Panc1 (cell line): ENCODE measurements at regions not wholly inside any gene's neighbourhood (a gene's known extent, or its start where the extent isn't known, plus 50 kb on each side); places are given as distances from the start of the nearest gene placed in this dataset.

ENCODE experiments used
- CTCF ChIP-seq: fragments of 450-650 bp; IDR thresholded peaks from 2 replicates; pipeline ENCODE4 v1.5.1; 2017; ENCODE audit warnings: mild to moderate bottlenecking
- TCF7L2 ChIP-seq: IDR thresholded peaks from 2 replicates; pipeline ENCODE4 v1.6.1; 2011; ENCODE audit warnings: mild to moderate bottlenecking, low read depth, low read length, inconsistent platforms

DNA sequence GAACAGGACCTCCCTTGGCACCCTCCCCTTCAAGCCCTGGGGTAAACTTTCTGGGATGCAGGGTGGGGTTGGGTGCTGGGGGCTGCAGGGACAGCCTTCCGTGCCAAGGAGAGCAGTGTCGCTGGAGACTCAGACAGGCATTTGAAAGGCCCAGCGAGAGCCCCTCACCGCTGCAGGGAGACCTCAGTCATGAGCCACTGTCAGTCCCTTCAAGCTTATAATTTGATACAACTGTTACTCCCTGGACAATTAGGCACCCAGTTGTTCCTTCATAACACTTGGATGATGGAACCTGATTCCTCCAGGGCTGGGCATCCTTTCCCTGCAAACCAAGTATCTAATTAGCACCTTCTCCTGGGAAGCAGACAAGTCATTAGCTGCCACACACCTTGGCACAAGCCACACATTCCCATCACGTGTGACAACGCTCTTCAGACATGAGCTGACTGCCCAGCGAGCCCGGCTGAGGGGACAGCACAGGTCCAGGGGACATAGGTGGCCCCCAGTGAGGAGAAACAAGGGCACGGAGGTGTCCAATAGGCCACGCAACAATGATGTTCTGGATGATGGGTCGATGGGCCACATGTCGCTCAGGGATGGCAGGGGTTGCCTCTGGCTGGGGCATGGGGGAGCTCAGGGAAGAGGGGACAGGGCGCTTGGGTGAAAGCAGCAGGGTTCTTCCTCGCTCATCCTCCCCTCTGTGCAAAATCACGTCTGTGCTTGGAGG, 59.6 kb downstream of the KCNF1 start:
- TF ChIP-seq CTCF (no peak), TCF7L2 (no peak)
